Cardiac septum (tissue), 1 donor: ENCODE measurements at regions not wholly inside any gene's neighbourhood (a gene's known extent, or its start where the extent isn't known, plus 50 kb on each side); places are given as distances from the start of the nearest gene placed in this dataset.

Experiments
- DNase-seq: peaks from one replicate; pipeline ENCODE4 v3.0.0-alpha.2; 2020; ENCODE audit warnings: low spot score
- intact Hi-C: fragments of 100-400 bp; cut with DNase I; formaldehyde crosslinking; loops from one replicate; pipeline ENCODE4 v1.14.0; 2022
- donor health status: DM: no; HTN: no; CAD: no.

- no peak for DNase-seq
- intact Hi-C loops = no loop called here
These were observed 121.5 kb upstream of the MAN1A1 start for GRCh38 chr6:119470893-119471542.

- intact Hi-C loops = no loop called here
These were observed 118.0 kb upstream of the MAN1A1 start for GRCh38 chr6:119467488-119468081.

GRCh38 chr6:119466226-119466625, 116.7 kb upstream of the MAN1A1 start:
- no peak for DNase-seq
- intact Hi-C loops = no loop called here

More at GRCh38 chr6:119467488-119468081, 118.0 kb upstream of the MAN1A1 start:
- no peak for DNase-seq

- intact Hi-C loops = no loop called here
- no peak for DNase-seq
These were observed 113.6 kb upstream of the MAN1A1 start for GRCh38 chr6:119463081-119463626.

GRCh38 chr6:119461187-119461586, 111.6 kb upstream of the MAN1A1 start:
- DNase-seq = no peak
- intact Hi-C loops = no loop called here

- DNase-seq = no peak
- intact Hi-C loops = no loop called here
These were observed 109.8 kb upstream of the MAN1A1 start for GRCh38 chr6:119459207-119459974.

GRCh38 chr6:119454714-119455113, 105.2 kb upstream of the MAN1A1 start:
- DNase-seq = no peak
- intact Hi-C loops = no loop called here

GRCh38 chr6:119453242-119454200, 104.0 kb upstream of the MAN1A1 start:
- intact Hi-C loops = no loop called here
- DNase-seq = no peak

GRCh38 chr6:119449331-119450156, 100.0 kb upstream of the MAN1A1 start:
- DNase-seq = no peak
- intact Hi-C loops = no loop called here

GRCh38 chr6:119447921-119448320, 98.4 kb upstream of the MAN1A1 start:
- intact Hi-C loops = no loop called here
- no peak for DNase-seq

GRCh38 chr6:119446609-119447008, 97.0 kb upstream of the MAN1A1 start:
- intact Hi-C loops = no loop called here
- DNase-seq = no peak

GRCh38 chr6:119446115-119446554, 96.6 kb upstream of the MAN1A1 start:
- intact Hi-C loops = no loop called here

GRCh38 chr6:119445666-119446065, 96.1 kb upstream of the MAN1A1 start:
- intact Hi-C loops = no loop called here
- no peak for DNase-seq

More at GRCh38 chr6:119446115-119446554, 96.6 kb upstream of the MAN1A1 start:
- DNase-seq = no peak

- intact Hi-C loops = no loop called here
- no peak for DNase-seq
These were observed 95.3 kb upstream of the MAN1A1 start for GRCh38 chr6:119444642-119445557.

- intact Hi-C loops = no loop called here
- no peak for DNase-seq
These were observed 94.6 kb upstream of the MAN1A1 start for GRCh38 chr6:119443993-119444641.

- DNase-seq = no peak
- intact Hi-C loops = no loop called here
These were observed 93.2 kb upstream of the MAN1A1 start for GRCh38 chr6:119442776-119443184.

GRCh38 chr6:119440953-119441352, 91.4 kb upstream of the MAN1A1 start:
- no peak for DNase-seq
- intact Hi-C loops = no loop called here
